Small intestine (tissue), 7 donors: ENCODE measurements at regions not wholly inside any gene's neighbourhood (a gene's known extent, or its start where the extent isn't known, plus 50 kb on each side); places are given as distances from the start of the nearest gene placed in this dataset.

Source experiments
- DNase-seq, 2 donors: peaks; one replicate each; pipeline versions ENCODE4 v3.0.0 to v3.0.0-alpha.2; 2013
- FAIRE-seq: peaks from 2 replicates; lab custom pipeline; 2012; peaks lifted over from hg19 to GRCh38; lab: Jason Lieb, UNC
- H3K27ac ChIP-seq, 3 donors: one replicate each; pipeline ENCODE4 v1.5.1; 2013; ENCODE audit warnings: low read length in 2 of 3, mild to moderate bottlenecking in 2 of 3, control low read depth in 1 of 3, inconsistent platforms in 1 of 3, low read depth in 1 of 3, moderate library complexity in 1 of 3
- H3K27me3 ChIP-seq, 3 donors: one replicate each; pipeline ENCODE4 v1.6.1; 2013; ENCODE audit warnings: low read length in 3 of 3, inconsistent platforms in 1 of 3; ENCODE audit not compliant: control insufficient read depth in 3 of 3, insufficient read depth in 3 of 3
- H3K36me3 ChIP-seq, 3 donors: one replicate each; pipeline ENCODE4 v1.6.1; 2013; ENCODE audit warnings: low read length in 3 of 3, inconsistent platforms in 1 of 3, low read depth in 1 of 3, mild to moderate bottlenecking in 1 of 3, moderate library complexity in 1 of 3; ENCODE audit not compliant: control insufficient read depth in 3 of 3, insufficient read depth in 2 of 3
- H3K4me1 ChIP-seq, 3 donors: one replicate each; pipeline ENCODE4 v1.6.1; 2013; ENCODE audit warnings: low read length in 2 of 3, inconsistent platforms in 1 of 3, low read depth in 1 of 3, mild to moderate bottlenecking in 1 of 3, moderate library complexity in 1 of 3; ENCODE audit not compliant: control insufficient read depth in 3 of 3, insufficient read depth in 2 of 3
- H3K4me3 ChIP-seq, 3 donors: one replicate each; pipeline ENCODE4 v1.5.1; 2013; ENCODE audit warnings: low read length in 3 of 3, control low read depth in 1 of 3, inconsistent platforms in 1 of 3, low read depth in 1 of 3, mild to moderate bottlenecking in 1 of 3, moderate library complexity in 1 of 3
- H3K9me3 ChIP-seq, 2 donors: one replicate each; pipeline ENCODE4 v1.6.1; 2013; ENCODE audit warnings: low read depth in 1 of 2, low read length in 1 of 2; ENCODE audit not compliant: control insufficient read depth in 2 of 2, insufficient read depth in 1 of 2
- WGBS, 3 donors: extraction: QIAGEN DNeasy Blood & Tissue Kit; methylation state at CpG; one replicate each; pipeline ENCODE4 v1.1.7; 2013; 5-methylcytosine and 5-hydroxymethylcytosine counted together
- donor health status: healthy with polysubstance abuse.
- donor health status: control.
- donor health status: control.
- donor health status: Bipolar disorder and iron deficiency.
- donor health status: healthy.

- DNase-seq (no peak), FAIRE-seq (no peak)
- Histone ChIP-seq H3K9me3 (no peaks in the 10 kb centered on the region), H3K4me3 (no peak overlapping the region), H3K27ac (no peak overlapping the region), H3K27me3 (no peaks in the 10 kb centered on the region), H3K4me1 (no peaks in the 10 kb centered on the region), H3K36me3 (no peaks in the 10 kb centered on the region)
- WGBS, 3 donors = 32 to 70% (median 60%) methylated on average over 2 of the region's 2 CpGs
Observed at GRCh38 chr5:99070822-99071221, 142.0 kb upstream of the CHD1 start.

DNA sequence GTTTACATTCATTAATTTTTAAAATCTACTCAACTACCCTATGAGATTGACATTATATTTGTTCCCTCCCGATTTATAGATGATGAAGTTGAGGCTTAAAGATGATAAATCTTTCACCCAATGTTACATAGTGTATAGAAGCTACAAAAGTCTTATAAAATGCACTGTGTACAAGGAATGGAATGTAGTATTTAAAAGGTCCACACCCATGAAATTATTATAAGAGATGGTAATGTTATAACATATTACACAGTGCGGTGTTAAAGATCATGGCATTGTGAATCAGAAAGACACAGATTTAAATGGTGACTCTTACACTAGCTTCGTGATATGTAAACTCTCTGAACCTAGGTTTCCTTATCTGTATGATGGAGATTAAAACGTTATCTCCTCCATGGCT is 141.6 kb upstream of the CHD1 start:
- DNase-seq = no peak
- WGBS, 3 donors = 53 to 75% (median 58%) methylated on average over 4 of the region's 4 CpGs
- no peak for FAIRE-seq

DNA sequence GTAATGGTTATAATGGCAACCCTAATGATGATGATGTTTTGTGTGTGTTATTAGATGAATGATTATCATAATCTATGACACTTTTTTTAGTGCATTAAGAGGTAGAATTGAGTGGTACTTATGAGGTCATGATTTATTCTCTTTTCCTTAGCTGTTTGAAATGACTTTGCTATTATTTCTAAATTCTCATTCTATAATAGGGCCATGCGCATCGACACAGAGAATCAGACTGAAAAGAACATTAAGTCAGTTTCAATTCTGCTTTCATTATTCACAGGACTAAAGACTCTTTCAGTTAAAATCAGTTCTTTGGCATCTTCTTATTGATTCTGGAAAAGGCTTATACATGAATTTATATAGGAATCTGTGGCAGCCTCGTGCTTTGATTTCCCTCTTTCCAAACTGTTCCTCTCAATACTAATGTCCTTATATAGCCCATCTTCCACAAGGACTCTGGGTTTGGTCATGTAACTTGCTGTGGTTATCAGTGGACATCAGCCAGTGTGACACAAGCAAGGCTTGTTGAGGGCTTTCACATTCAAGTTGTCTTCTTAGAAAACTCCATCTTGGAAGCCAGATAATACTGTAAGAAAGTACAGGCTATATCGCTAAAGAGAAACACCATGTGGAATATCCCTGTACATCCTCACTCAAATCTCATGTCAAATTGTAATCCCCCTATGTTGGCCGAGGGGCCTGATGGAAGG is 140.3 kb upstream of the CHD1 start:
- DNase-seq (no peak), FAIRE-seq (no peak)
- Histone ChIP-seq H3K4me3 (no peak overlapping the region), H3K9me3 (no peaks in the 10 kb centered on the region), H3K36me3 (no peaks in the 10 kb centered on the region), H3K27ac (no peak overlapping the region), H3K4me1 (no peaks in the 10 kb centered on the region), H3K27me3 (no peaks in the 10 kb centered on the region)
- WGBS, 3 donors = 84 to 87% (median 85%) methylated on average over 5 of the region's 5 CpGs

More for the DNA sequence above, 141.6 kb upstream of the CHD1 start:
- Histone ChIP-seq H3K4me3 (no peak overlapping the region), H3K36me3 (no peaks in the 10 kb centered on the region), H3K27me3 (no peaks in the 10 kb centered on the region), H3K27ac (no peak overlapping the region), H3K9me3 (no peaks in the 10 kb centered on the region), H3K4me1 (no peaks in the 10 kb centered on the region)

DNA sequence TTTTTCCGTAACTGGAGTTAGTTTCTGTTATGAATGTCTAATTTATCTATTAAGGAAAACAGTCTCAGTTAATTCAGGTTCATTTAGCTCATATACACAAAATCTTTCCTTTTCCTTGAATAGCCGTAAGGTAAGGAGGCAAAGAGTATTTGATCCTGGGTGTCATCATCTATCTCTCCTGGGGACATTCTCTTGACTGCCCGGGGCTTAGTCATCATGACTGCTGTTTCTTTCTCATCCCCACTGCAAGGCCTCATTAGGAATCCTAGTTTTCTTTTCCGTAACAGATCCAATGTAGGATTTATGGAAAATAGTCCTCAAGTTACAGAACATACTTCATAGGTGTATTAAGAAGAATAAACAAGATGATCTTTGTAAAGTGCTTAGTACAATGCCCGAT is 134.9 kb upstream of the CHD1 start:
- FAIRE-seq (no peak), DNase-seq (no peak)
- Histone ChIP-seq H3K4me3 (no peak overlapping the region), H3K27me3 (no peaks in the 10 kb centered on the region), H3K4me1 (no peaks in the 10 kb centered on the region), H3K36me3 (no peaks in the 10 kb centered on the region), H3K9me3 (no peaks in the 10 kb centered on the region), H3K27ac (no peak overlapping the region)
- 93 to 96% (median 94%) methylated on average over 5 of the region's 5 CpGs for WGBS, 3 donors

- Histone ChIP-seq H3K4me1 (no peaks in the 10 kb centered on the region), H3K27ac (no peak overlapping the region), H3K9me3 (no peaks in the 10 kb centered on the region), H3K4me3 (no peak overlapping the region), H3K27me3 (no peaks in the 10 kb centered on the region), H3K36me3 (no peaks in the 10 kb centered on the region)
- no peak for FAIRE-seq
- 5 to 19% (median 13%) methylated on average over 2 of the region's 2 CpGs for WGBS, 3 donors
- DNase-seq = no peak
Observed at GRCh38 chr5:99061711-99062110, 132.9 kb upstream of the CHD1 start.

DNA sequence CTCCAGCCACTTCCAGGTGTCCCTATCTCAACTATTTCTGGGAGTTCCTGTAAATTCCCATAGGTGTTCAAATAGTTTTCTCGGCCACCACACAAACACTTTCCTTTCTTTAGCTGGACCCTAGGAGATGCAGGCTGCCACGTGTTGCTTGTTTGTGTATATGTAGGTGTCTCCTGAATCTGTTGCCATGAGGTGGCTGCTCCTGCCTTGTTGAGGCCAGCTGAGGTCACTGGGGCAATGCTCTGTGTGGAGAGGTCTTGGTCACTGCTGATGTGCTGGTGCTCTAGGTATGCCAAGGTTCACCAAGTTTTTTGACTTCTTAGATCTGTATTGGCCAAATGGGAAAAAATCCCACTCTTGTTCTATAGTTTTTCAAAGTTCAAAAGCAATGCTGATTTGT is 132.5 kb upstream of the CHD1 start:
- 36 to 52% (median 50%) methylated on average over 2 of the region's 2 CpGs for WGBS, 3 donors
- no peak overlapping the region for H3K4me3 ChIP-seq
- H3K27me3 ChIP-seq = no peaks in the 10 kb centered on the region
- no peaks in the 10 kb centered on the region for H3K36me3 ChIP-seq
- H3K27ac ChIP-seq = no peak overlapping the region
- FAIRE-seq (no peak), DNase-seq (no peak)
- H3K4me1 ChIP-seq = no peaks in the 10 kb centered on the region
- no peaks in the 10 kb centered on the region for H3K9me3 ChIP-seq

- Histone ChIP-seq H3K4me3 (no peak overlapping the region), H3K9me3 (no peaks in the 10 kb centered on the region), H3K27me3 (no peaks in the 10 kb centered on the region), H3K27ac (no peak overlapping the region), H3K36me3 (no peaks in the 10 kb centered on the region), H3K4me1 (no peaks in the 10 kb centered on the region)
- WGBS, 3 donors = 21 to 26% (median 26%) methylated on average over 13 of the region's 13 CpGs
- DNase-seq = peak; percentile 80 to 82
- peak; percentile 53 for FAIRE-seq
Observed at GRCh38 chr5:99060306-99061261, 131.8 kb upstream of the CHD1 start.

DNA sequence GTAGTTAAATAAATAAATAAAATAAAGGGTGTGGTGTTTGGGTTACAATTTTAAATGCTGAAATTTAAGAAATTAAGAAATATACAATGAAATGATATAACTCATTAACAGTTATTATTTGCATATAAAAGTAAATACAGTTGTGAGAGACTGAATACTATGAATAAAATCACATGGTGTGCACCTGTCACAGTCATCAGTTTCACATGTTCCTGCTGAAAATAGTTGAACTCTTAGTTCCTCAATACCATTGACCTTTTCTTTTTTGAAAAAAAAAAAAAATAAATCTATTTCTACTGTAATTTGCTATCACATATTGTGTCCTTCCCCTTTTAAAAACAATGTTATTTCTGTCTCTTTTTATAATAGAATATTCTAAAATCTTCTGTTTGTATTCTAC is 130.9 kb upstream of the CHD1 start:
- Histone ChIP-seq H3K27ac (no peak overlapping the region), H3K4me1 (no peaks in the 10 kb centered on the region), H3K9me3 (no peaks in the 10 kb centered on the region), H3K36me3 (no peaks in the 10 kb centered on the region), H3K4me3 (no peak overlapping the region), H3K27me3 (no peaks in the 10 kb centered on the region)
- DNase-seq (no peak), FAIRE-seq (no peak)
